OCI-LY3 (cell line): ENCODE measurements at regions not wholly inside any gene's neighbourhood (a gene's known extent, or its start where the extent isn't known, plus 50 kb on each side); places are given as distances from the start of the nearest gene placed in this dataset.

ENCODE experiments used
- CTCF ChIP-seq: fragments of 200-600, 300-600 bp; sonication (generic); IDR thresholded peaks from 2 replicates; pipeline ENCODE4 v1.5.1; 2014; ENCODE audit warnings: antibody characterized with exemption, low read length, low read depth
- EZH2phosphoT487 ChIP-seq: fragments of 200-600 bp; shearing (Covaris generic); IDR thresholded peaks from 2 replicates; pipeline ENCODE4 v1.6.1; 2018; ENCODE audit warnings: antibody characterized with exemption, mixed run types, low read depth

- no peak for TF ChIP-seq CTCF
- no peak for TF ChIP-seq EZH2phosphoT487
These were observed 71.7 kb upstream of the ZNRF2 start for GRCh38 chr7:30212701-30213111.
